ENCODE measurements at regions not wholly inside any gene's neighbourhood (a gene's known extent, or its start where the extent isn't known, plus 50 kb on each side); places are given as distances from the start of the nearest gene placed in this dataset.

DNA sequence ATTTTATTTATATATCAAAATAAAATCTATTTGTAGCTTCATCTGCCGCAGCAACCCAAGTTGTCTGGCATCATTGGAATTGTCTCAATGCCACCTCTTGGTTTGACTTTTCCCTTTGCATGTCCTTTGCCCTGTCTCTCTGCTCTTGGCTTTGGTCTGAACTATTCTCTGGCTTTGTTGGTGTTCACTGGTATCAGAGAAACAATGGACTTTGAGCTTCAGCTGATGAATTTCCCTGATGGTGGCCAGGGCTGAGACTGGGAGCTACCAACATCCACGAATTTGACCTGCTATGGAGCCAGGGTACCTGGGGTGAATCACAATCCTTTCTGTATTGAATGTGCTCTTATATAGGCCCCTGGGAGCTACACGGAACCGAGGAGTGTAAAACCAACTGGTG, 311.7 kb upstream of the KIAA1217 start:
- no peak for FAIRE-seq
- Histone ChIP-seq H3K36me3 (ENCODE audit: control insufficient read depth in 2 of 2, extremely low read depth in 1 of 2, insufficient read depth in 2 of 2, low read length in 2 of 2) (no peaks in the 10 kb centered on the region), H3K4me2 (ENCODE audit: insufficient read depth, low read length) (no peak overlapping the region), H3K9me1 (replicated peaks; ENCODE audit: control insufficient read depth, extremely low read depth, insufficient read depth, low read length) (no peaks in the 10 kb centered on the region), H3K27me3 (ENCODE audit: control insufficient read depth in 2 of 2, insufficient read depth in 2 of 2, low read length in 2 of 2) (no peaks in the 10 kb centered on the region), H3K9ac (replicated peaks; ENCODE audit: extremely low read depth, insufficient read depth, low read length) (no peak overlapping the region), H3K79me2 (ENCODE audit: control insufficient read depth, insufficient read depth, low read length) (no peaks in the 10 kb centered on the region), H2AFZ (ENCODE audit: low read depth, low read length) (no peak overlapping the region), H3K4me3 (replicated peaks in 1 of 3; ENCODE audit: insufficient read depth in 1 of 3, low read depth in 1 of 3, low read length in 3 of 3) (no peak overlapping the region), H3K9me3 (replicated peaks; ENCODE audit: control insufficient read depth, insufficient read depth, low read length) (peaks cover 8% of the 10 kb centered on the region), H4K20me1 (replicated peaks; ENCODE audit: control insufficient read depth, extremely low read depth, insufficient read depth, low read length) (no peaks in the 10 kb centered on the region), H3K4me1 (ENCODE audit: control insufficient read depth, extremely low read depth, insufficient read depth, low read length) (no peaks in the 10 kb centered on the region), H3K27ac (ENCODE audit: insufficient read depth, low read depth, low read length) (no peak overlapping the region)
- no TSS peak for BruUV-seq (replicated peaks)
- intact Hi-C loops (cut with micrococcal nuclease), result no loop called here
- ChIA-PET CTCF (no interaction called here), POLR2A (no interaction called here)
- DNase-seq (ENCODE audit: low read depth, low spot score), result no peak
- TF ChIP-seq POLR2AphosphoS5 (IDR thresholded peaks at IDR 0.05; ENCODE audit: insufficient read depth, low read depth, low read length) (no peak), POLR2A (IDR thresholded peaks at IDR 0.05; ENCODE audit: low read depth, low read length) (no peak), MYC (IDR thresholded peaks at IDR 0.05; ENCODE audit: low read depth, low read length) (no peak), EZH2 (IDR thresholded peaks at IDR 0.05; ENCODE audit: borderline replicate concordance, low read depth, low read length, severe bottlenecking) (no peak), JUN (IDR thresholded peaks at IDR 0.05; ENCODE audit: borderline replicate concordance, insufficient read depth, insufficient read length, low read depth) (no peak), GATA2 (IDR thresholded peaks at IDR 0.05; ENCODE audit: insufficient read depth, insufficient read length, low read depth, low read length) (no peak)
- TF ChIP-seq, protein P1, sequence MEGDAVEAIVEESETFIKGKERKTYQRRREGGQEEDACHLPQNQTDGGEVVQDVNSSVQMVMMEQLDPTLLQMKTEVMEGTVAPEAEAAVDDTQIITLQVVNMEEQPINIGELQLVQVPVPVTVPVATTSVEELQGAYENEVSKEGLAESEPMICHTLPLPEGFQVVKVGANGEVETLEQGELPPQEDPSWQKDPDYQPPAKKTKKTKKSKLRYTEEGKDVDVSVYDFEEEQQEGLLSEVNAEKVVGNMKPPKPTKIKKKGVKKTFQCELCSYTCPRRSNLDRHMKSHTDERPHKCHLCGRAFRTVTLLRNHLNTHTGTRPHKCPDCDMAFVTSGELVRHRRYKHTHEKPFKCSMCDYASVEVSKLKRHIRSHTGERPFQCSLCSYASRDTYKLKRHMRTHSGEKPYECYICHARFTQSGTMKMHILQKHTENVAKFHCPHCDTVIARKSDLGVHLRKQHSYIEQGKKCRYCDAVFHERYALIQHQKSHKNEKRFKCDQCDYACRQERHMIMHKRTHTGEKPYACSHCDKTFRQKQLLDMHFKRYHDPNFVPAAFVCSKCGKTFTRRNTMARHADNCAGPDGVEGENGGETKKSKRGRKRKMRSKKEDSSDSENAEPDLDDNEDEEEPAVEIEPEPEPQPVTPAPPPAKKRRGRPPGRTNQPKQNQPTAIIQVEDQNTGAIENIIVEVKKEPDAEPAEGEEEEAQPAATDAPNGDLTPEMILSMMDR (IDR thresholded peaks at IDR 0.05; ENCODE audit: extremely low read depth in 1 of 2, insufficient read depth in 1 of 2, low read depth in 1 of 2, low read length in 2 of 2), result no peak
- dilution Hi-C loops (cut with MboI; ENCODE audit: extremely low pct_ligation_motif_present, low sequenced_read_pairs), result no loop called here

DNA sequence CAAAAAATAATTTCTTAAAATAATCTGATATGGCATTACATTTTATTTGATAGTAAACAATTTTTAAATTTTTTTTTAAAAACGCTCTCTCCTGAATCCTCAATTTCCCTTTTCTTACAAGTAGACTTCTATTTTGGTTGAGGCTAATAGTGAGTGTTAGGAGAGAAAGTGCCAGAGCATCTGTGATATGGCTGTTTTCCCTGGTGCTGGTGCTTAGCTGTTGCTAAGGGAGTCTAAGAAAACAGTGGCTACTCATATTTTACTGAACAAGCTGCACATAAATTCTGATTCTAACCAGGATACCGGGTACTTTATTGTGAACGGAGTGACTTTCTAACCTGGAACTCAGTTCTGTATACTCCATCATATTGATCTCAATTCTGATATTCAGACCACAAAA, 311.1 kb upstream of the KIAA1217 start:
- intact Hi-C loops (cut with micrococcal nuclease) (no loop called here), dilution Hi-C loops (cut with MboI; ENCODE audit: extremely low pct_ligation_motif_present, low sequenced_read_pairs) (no loop called here)
- Histone ChIP-seq H3K9ac (replicated peaks; ENCODE audit: extremely low read depth, insufficient read depth, low read length) (no peak overlapping the region), H3K79me2 (ENCODE audit: control insufficient read depth, insufficient read depth, low read length) (no peaks in the 10 kb centered on the region), H3K9me3 (replicated peaks; ENCODE audit: control insufficient read depth, insufficient read depth, low read length) (peaks cover 10% of the 10 kb centered on the region), H3K4me2 (ENCODE audit: insufficient read depth, low read length) (no peak overlapping the region), H3K4me3 (replicated peaks in 1 of 3; ENCODE audit: insufficient read depth in 1 of 3, low read depth in 1 of 3, low read length in 3 of 3) (no peak overlapping the region), H2AFZ (ENCODE audit: low read depth, low read length) (no peak overlapping the region), H3K4me1 (ENCODE audit: control insufficient read depth, extremely low read depth, insufficient read depth, low read length) (no peaks in the 10 kb centered on the region), H4K20me1 (replicated peaks; ENCODE audit: control insufficient read depth, extremely low read depth, insufficient read depth, low read length) (no peaks in the 10 kb centered on the region), H3K27ac (ENCODE audit: insufficient read depth, low read depth, low read length) (no peak overlapping the region), H3K36me3 (ENCODE audit: control insufficient read depth in 2 of 2, extremely low read depth in 1 of 2, insufficient read depth in 2 of 2, low read length in 2 of 2) (no peaks in the 10 kb centered on the region), H3K27me3 (ENCODE audit: control insufficient read depth in 2 of 2, insufficient read depth in 2 of 2, low read length in 2 of 2) (no peaks in the 10 kb centered on the region), H3K9me1 (replicated peaks; ENCODE audit: control insufficient read depth, extremely low read depth, insufficient read depth, low read length) (no peaks in the 10 kb centered on the region)
- FAIRE-seq (no peak), DNase-seq (ENCODE audit: low read depth, low spot score) (no peak)
- ChIA-PET POLR2A (no interaction called here), CTCF (no interaction called here)
- TF ChIP-seq, protein P2, sequence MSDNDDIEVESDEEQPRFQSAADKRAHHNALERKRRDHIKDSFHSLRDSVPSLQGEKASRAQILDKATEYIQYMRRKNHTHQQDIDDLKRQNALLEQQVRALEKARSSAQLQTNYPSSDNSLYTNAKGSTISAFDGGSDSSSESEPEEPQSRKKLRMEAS (IDR thresholded peaks at IDR 0.05; ENCODE audit: insufficient read depth, insufficient read length), result no peak
- TF ChIP-seq EZH2 (IDR thresholded peaks at IDR 0.05; ENCODE audit: borderline replicate concordance, low read depth, low read length, severe bottlenecking) (no peak), POLR2A (IDR thresholded peaks at IDR 0.05; ENCODE audit: low read depth, low read length) (no peak)
- BruUV-seq (replicated peaks), result no TSS peak
